T-helper 2 cell treated with Interferon-gamma antibody and Interleukin-4, amounts not matched to agents 5 μg/mL and 100 μg/mL, for 36 hours (primary cell): ENCODE measurements at regions not wholly inside any gene's neighbourhood (a gene's known extent, or its start where the extent isn't known, plus 50 kb on each side); places are given as distances from the start of the nearest gene placed in this dataset.
A peak's percentile ranks its signal among the peaks of the same experiment; 100 is the strongest.

Experiments
- DNase-seq: peaks from one replicate; pipeline ENCODE4 v3.0.0; 2021; ENCODE audit warnings: low spot score
- H3K27ac Mint-ChIP-seq: one replicate; pipeline ENCODE4 v1.8.0; 2021; ENCODE audit warnings: mild to moderate bottlenecking, mixed read lengths
- H3K27me3 Mint-ChIP-seq: one replicate; pipeline ENCODE4 v1.8.0; 2021; ENCODE audit warnings: low read depth, mixed read lengths
- H3K36me3 Mint-ChIP-seq: one replicate; pipeline ENCODE4 v1.8.0; 2021; ENCODE audit warnings: low read depth, mixed read lengths
- H3K4me1 Mint-ChIP-seq: one replicate; pipeline ENCODE4 v1.8.0; 2021; ENCODE audit warnings: low read depth, mixed read lengths
- H3K4me3 Mint-ChIP-seq: one replicate; pipeline ENCODE4 v1.8.0; 2022; ENCODE audit warnings: mild to moderate bottlenecking, moderate library complexity, mixed read lengths
- H3K9me3 Mint-ChIP-seq: one replicate; pipeline ENCODE4 v1.8.0; 2021; ENCODE audit warnings: mixed read lengths

GRCh38 chr14:53553221-53553620 lies 400.1 kb upstream of the DDHD1 start:
- Mint-ChIP-seq H3K4me1 (no peaks in the 10 kb centered on the region), H3K9me3 (no peaks in the 10 kb centered on the region), H3K27ac (no peak overlapping the region), H3K36me3 (no peaks in the 10 kb centered on the region), H3K4me3 (no peak overlapping the region), H3K27me3 (no peaks in the 10 kb centered on the region)
- DNase-seq = no peak

- no peaks in the 10 kb centered on the region for H3K27me3 Mint-ChIP-seq
Measured at GRCh38 chr14:53551862-53552261, 398.7 kb upstream of the DDHD1 start.

GRCh38 chr14:53550776-53551175 lies 397.7 kb upstream of the DDHD1 start:
- Mint-ChIP-seq H3K27ac (no peak overlapping the region), H3K4me3 (no peak overlapping the region), H3K36me3 (no peaks in the 10 kb centered on the region), H3K27me3 (no peaks in the 10 kb centered on the region), H3K4me1 (no peaks in the 10 kb centered on the region), H3K9me3 (no peaks in the 10 kb centered on the region)
- DNase-seq = no peak

More at GRCh38 chr14:53551862-53552261, 398.7 kb upstream of the DDHD1 start:
- Mint-ChIP-seq H3K9me3 (no peaks in the 10 kb centered on the region), H3K4me1 (no peaks in the 10 kb centered on the region), H3K27ac (no peak overlapping the region), H3K36me3 (no peaks in the 10 kb centered on the region), H3K4me3 (no peak overlapping the region)
- no peak for DNase-seq

GRCh38 chr14:53549956-53550355 lies 396.8 kb upstream of the DDHD1 start:
- Mint-ChIP-seq H3K27me3 (peaks cover 2% of the 10 kb centered on the region), H3K4me1 (no peaks in the 10 kb centered on the region), H3K9me3 (no peaks in the 10 kb centered on the region), H3K27ac (no peak overlapping the region), H3K4me3 (no peak overlapping the region), H3K36me3 (no peaks in the 10 kb centered on the region)
- no peak for DNase-seq

- Mint-ChIP-seq H3K4me1 (no peaks in the 10 kb centered on the region), H3K4me3 (no peak overlapping the region), H3K27me3 (peaks cover 2% of the 10 kb centered on the region)
Measured at GRCh38 chr14:53547593-53547992, 394.5 kb upstream of the DDHD1 start.

GRCh38 chr14:53545217-53545616 lies 392.1 kb upstream of the DDHD1 start:
- DNase-seq = no peak
- no peak overlapping the region for H3K4me3 Mint-ChIP-seq
- H3K4me1 Mint-ChIP-seq = no peaks in the 10 kb centered on the region
- no peaks in the 10 kb centered on the region for H3K9me3 Mint-ChIP-seq
- H3K27ac Mint-ChIP-seq = no peak overlapping the region
- H3K27me3 Mint-ChIP-seq = peaks cover 5% of the 10 kb centered on the region
- H3K36me3 Mint-ChIP-seq = no peaks in the 10 kb centered on the region

More at GRCh38 chr14:53547593-53547992, 394.5 kb upstream of the DDHD1 start:
- no peaks in the 10 kb centered on the region for H3K36me3 Mint-ChIP-seq
- H3K9me3 Mint-ChIP-seq = no peaks in the 10 kb centered on the region
- DNase-seq = no peak
- no peak overlapping the region for H3K27ac Mint-ChIP-seq

- Mint-ChIP-seq H3K27ac (no peak overlapping the region), H3K36me3 (no peaks in the 10 kb centered on the region), H3K4me3 (no peak overlapping the region), H3K27me3 (peaks cover 7% of the 10 kb centered on the region), H3K9me3 (no peaks in the 10 kb centered on the region), H3K4me1 (no peaks in the 10 kb centered on the region)
- no peak for DNase-seq
Measured at GRCh38 chr14:53542732-53543131, 389.6 kb upstream of the DDHD1 start.

GRCh38 chr14:53541411-53541810 lies 388.3 kb upstream of the DDHD1 start:
- H3K27ac Mint-ChIP-seq = no peak overlapping the region

GRCh38 chr14:53539489-53540126 lies 386.5 kb upstream of the DDHD1 start:
- H3K36me3 Mint-ChIP-seq = no peaks in the 10 kb centered on the region
- no peak overlapping the region for H3K27ac Mint-ChIP-seq
- peak; percentile 14 for DNase-seq
- H3K9me3 Mint-ChIP-seq = no peaks in the 10 kb centered on the region
- H3K27me3 Mint-ChIP-seq = peaks cover 5% of the 10 kb centered on the region
- H3K4me1 Mint-ChIP-seq = no peaks in the 10 kb centered on the region
- H3K4me3 Mint-ChIP-seq = no peak overlapping the region

More at GRCh38 chr14:53541411-53541810, 388.3 kb upstream of the DDHD1 start:
- H3K27me3 Mint-ChIP-seq = peaks cover 7% of the 10 kb centered on the region
- H3K4me3 Mint-ChIP-seq = no peak overlapping the region
- H3K9me3 Mint-ChIP-seq = no peaks in the 10 kb centered on the region
- no peaks in the 10 kb centered on the region for H3K36me3 Mint-ChIP-seq
- no peak for DNase-seq
- no peaks in the 10 kb centered on the region for H3K4me1 Mint-ChIP-seq

- no peak for DNase-seq
- H3K9me3 Mint-ChIP-seq = no peaks in the 10 kb centered on the region
- no peaks in the 10 kb centered on the region for H3K36me3 Mint-ChIP-seq
- H3K4me3 Mint-ChIP-seq = no peak overlapping the region
- H3K4me1 Mint-ChIP-seq = no peaks in the 10 kb centered on the region
- H3K27ac Mint-ChIP-seq = no peak overlapping the region
- peaks cover 5% of the 10 kb centered on the region for H3K27me3 Mint-ChIP-seq
Measured at GRCh38 chr14:53538316-53538881, 385.3 kb upstream of the DDHD1 start.

GRCh38 chr14:53537422-53538315 lies 384.5 kb upstream of the DDHD1 start:
- peaks cover 5% of the 10 kb centered on the region for H3K27me3 Mint-ChIP-seq
- H3K36me3 Mint-ChIP-seq = no peaks in the 10 kb centered on the region
- no peak overlapping the region for H3K4me3 Mint-ChIP-seq
- no peak overlapping the region for H3K27ac Mint-ChIP-seq
- DNase-seq = no peak
- H3K4me1 Mint-ChIP-seq = peaks cover 3% of the 10 kb centered on the region
- H3K9me3 Mint-ChIP-seq = no peaks in the 10 kb centered on the region

GRCh38 chr14:53536446-53536845 lies 383.3 kb upstream of the DDHD1 start:
- DNase-seq = no peak
- Mint-ChIP-seq H3K9me3 (no peaks in the 10 kb centered on the region), H3K27ac (no peak overlapping the region), H3K27me3 (peaks cover 5% of the 10 kb centered on the region), H3K4me1 (peaks cover 3% of the 10 kb centered on the region), H3K4me3 (no peak overlapping the region), H3K36me3 (no peaks in the 10 kb centered on the region)

- Mint-ChIP-seq H3K9me3 (no peaks in the 10 kb centered on the region), H3K27me3 (peaks cover 2% of the 10 kb centered on the region), H3K36me3 (no peaks in the 10 kb centered on the region), H3K4me3 (no peak overlapping the region), H3K4me1 (peaks cover 3% of the 10 kb centered on the region), H3K27ac (no peak overlapping the region)
- no peak for DNase-seq
Measured at GRCh38 chr14:53534841-53535240, 381.7 kb upstream of the DDHD1 start.

GRCh38 chr14:53533384-53533970 lies 380.4 kb upstream of the DDHD1 start:
- H3K4me1 Mint-ChIP-seq = peaks cover 3% of the 10 kb centered on the region
- no peaks in the 10 kb centered on the region for H3K9me3 Mint-ChIP-seq
- H3K27ac Mint-ChIP-seq = no peak overlapping the region
- peaks cover under 1% of the 10 kb centered on the region for H3K27me3 Mint-ChIP-seq
- DNase-seq = no peak
- no peaks in the 10 kb centered on the region for H3K36me3 Mint-ChIP-seq
- no peak overlapping the region for H3K4me3 Mint-ChIP-seq
